ENCODE measurements at regions not wholly inside any gene's neighbourhood (a gene's known extent, or its start where the extent isn't known, plus 50 kb on each side); places are given as distances from the start of the nearest gene placed in this dataset.

GRCh38 chr4:54550395-54551171 is 107.2 kb upstream of the KIT start:
- TF ChIP-seq MAX (IDR thresholded peaks at IDR 0.05; ENCODE audit: low read depth, low read length) (no peak), RFX5 (IDR thresholded peaks at IDR 0.05; ENCODE audit: low read depth, low read length) (no peak), DPF2 (IDR thresholded peaks at IDR 0.05) (no peak), SMC3 (IDR thresholded peaks at IDR 0.05; ENCODE audit: borderline replicate concordance, low read length) (no peak), CTCF (IDR thresholded peaks at IDR 0.05 in 2 of 3, conservative IDR thresholded peaks at IDR 0.05 in 1 of 3; ENCODE audit: control insufficient read depth in 2 of 3, extremely low read depth in 1 of 3, insufficient read depth in 1 of 3, low read depth in 3 of 3, low read length in 3 of 3) (no peak), NFYB (IDR thresholded peaks at IDR 0.05; ENCODE audit: insufficient read depth, low read depth, low read length) (no peak), FOS (IDR thresholded peaks at IDR 0.05; ENCODE audit: borderline replicate concordance, extremely low read depth, insufficient read length) (no peak), CHD2 (IDR thresholded peaks at IDR 0.05; ENCODE audit: borderline replicate concordance, low read depth, low read length) (no peak), PBX3 (IDR thresholded peaks at IDR 0.05; ENCODE audit: insufficient replicate concordance, low read depth, low read length) (no peak), TAF1 (IDR thresholded peaks at IDR 0.05; ENCODE audit: borderline replicate concordance, low read depth, low read length) (no peak), MXI1 (IDR thresholded peaks at IDR 0.05; ENCODE audit: low read depth, low read length) (no peak)

All from GM12878 (cell line).